ENCODE measurements at regions not wholly inside any gene's neighbourhood (a gene's known extent, or its start where the extent isn't known, plus 50 kb on each side); places are given as distances from the start of the nearest gene placed in this dataset.

- no peak for DNase-seq (ENCODE audit: extremely low spot score)
- ChIA-PET POLR2A (no interaction called here), CTCF (interaction anchor here (1.2 kb wide), 1 partner anchor 13 kb away, joined by 3 read pairs; no protein-coding TSS in a partner anchor)
- no peak for TF ChIP-seq CTCF (IDR thresholded peaks at IDR 0.05; ENCODE audit: control extremely low read depth, extremely low read depth, low read depth, missing control alignments)
Measured at GRCh38 chr16:56029026-56029425, 153.9 kb upstream of the CES5A start.

GRCh38 chr16:56022818-56023217 lies 147.6 kb upstream of the CES5A start:
- CTCF ChIA-PET: interaction anchor here (1.2 kb wide), 1 partner anchor 80 kb away, joined by 4 read pairs; no protein-coding TSS in a partner anchor
- POLR2A ChIA-PET: no interaction called here
- TF ChIP-seq CTCF (IDR thresholded peaks at IDR 0.05; ENCODE audit: control extremely low read depth, extremely low read depth, low read depth, missing control alignments): no peak
- no peak for DNase-seq (ENCODE audit: extremely low spot score)

DNA sequence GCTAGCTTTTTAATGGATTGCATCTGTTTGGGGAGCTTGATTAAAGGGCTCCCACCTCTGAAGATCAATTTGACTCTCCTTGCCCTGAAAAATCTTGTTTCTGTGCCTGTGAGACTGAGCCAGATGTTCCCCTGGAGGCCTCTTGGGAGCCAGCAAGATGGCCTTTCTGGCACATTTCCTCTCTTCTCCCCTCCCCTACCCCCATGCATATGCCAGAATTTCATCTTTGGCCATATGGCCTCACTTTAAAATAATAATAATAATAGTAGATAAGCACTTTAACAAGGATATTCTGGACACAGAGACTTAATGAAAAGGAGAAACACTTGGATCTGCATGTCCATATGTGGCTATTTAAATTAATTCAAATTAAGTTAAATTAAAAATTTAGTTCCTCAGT lies 144.1 kb upstream of the CES5A start:
- TF ChIP-seq CTCF (IDR thresholded peaks at IDR 0.05; ENCODE audit: control extremely low read depth, extremely low read depth, low read depth, missing control alignments): no peak
- CTCF ChIA-PET: no interaction called here
- DNase-seq (ENCODE audit: extremely low spot score): no peak
- POLR2A ChIA-PET: no interaction called here

GRCh38 chr16:56013962-56014552 lies 138.9 kb upstream of the CES5A start:
- CTCF ChIA-PET: interaction anchor here (1.3 kb wide), 1 partner anchor 34 kb away, joined by 4 read pairs; no protein-coding TSS in a partner anchor
- no peak for TF ChIP-seq CTCF (IDR thresholded peaks at IDR 0.05; ENCODE audit: control extremely low read depth, extremely low read depth, low read depth, missing control alignments)
- peak; percentile 17 for DNase-seq (ENCODE audit: extremely low spot score)
- POLR2A ChIA-PET: no interaction called here

GRCh38 chr16:56012482-56012811 lies 137.3 kb upstream of the CES5A start:
- CTCF ChIA-PET: interaction anchor here (1.1 kb wide), 1 partner anchor 30 kb away, joined by 3 read pairs; no protein-coding TSS in a partner anchor
- no peak for TF ChIP-seq CTCF (IDR thresholded peaks at IDR 0.05; ENCODE audit: control extremely low read depth, extremely low read depth, low read depth, missing control alignments)
- DNase-seq (ENCODE audit: extremely low spot score): no peak
- POLR2A ChIA-PET: no interaction called here

DNA sequence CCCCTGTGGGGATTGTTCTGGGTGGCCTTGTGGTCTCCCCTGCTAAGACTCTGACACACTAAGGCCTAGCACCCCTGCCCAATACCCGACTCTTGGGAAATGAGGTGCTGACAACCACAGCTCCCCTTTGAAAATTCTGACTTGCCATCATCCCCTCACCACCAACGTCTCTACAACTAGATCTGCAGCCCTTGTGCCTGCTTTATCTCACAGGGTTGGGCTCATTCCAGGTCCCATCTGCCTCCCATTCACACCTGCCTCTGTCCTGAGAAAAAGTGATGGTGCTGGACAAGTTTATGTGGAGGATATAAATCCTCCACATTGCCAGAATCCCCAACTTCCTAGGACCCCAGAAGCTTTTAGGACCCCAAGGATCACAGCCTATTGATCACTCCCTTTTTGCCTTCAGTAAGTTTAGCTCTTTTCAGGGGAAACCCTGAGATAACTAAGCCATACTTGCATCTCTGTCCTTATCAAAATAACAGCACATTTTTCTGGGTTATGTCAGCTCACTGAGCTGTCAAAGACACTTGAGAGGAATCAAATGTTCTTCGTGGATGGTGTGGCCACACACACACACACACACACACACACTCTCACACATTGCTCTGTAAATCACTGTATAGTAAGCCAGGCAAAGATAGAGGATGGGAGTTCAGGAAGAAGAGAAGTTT lies 136.8 kb upstream of the CES5A start:
- CTCF ChIA-PET: no interaction called here
- no peak for DNase-seq (ENCODE audit: extremely low spot score)
- TF ChIP-seq CTCF (IDR thresholded peaks at IDR 0.05; ENCODE audit: control extremely low read depth, extremely low read depth, low read depth, missing control alignments): no peak
- POLR2A ChIA-PET: no interaction called here

Measured in GM10248 (cell line).